HepG2 (cell line): ENCODE measurements at regions not wholly inside any gene's neighbourhood (a gene's known extent, or its start where the extent isn't known, plus 50 kb on each side); places are given as distances from the start of the nearest gene placed in this dataset.

Experiments
- SCMH1 ChIP-seq: sonication (generic); formaldehyde crosslinking; IDR thresholded peaks from 2 replicates; pipeline ENCODE4 v1.9.0; 2021; ENCODE audit warnings: missing genetic modification reagents, mild to moderate bottlenecking, borderline replicate concordance
- SP1 ChIP-seq, 2 experiments: fragments of 450-650 bp in 1 of 2; sonication (generic) in 1 of 2; formaldehyde crosslinking in 1 of 2; IDR thresholded peaks; 2 replicates each; pipeline versions ENCODE4 v1.4.0 to v1.6.1; 2016 to 2020; ENCODE audit warnings: missing genetic modification reagents in 1 of 2
- USF2 ChIP-seq, 2 experiments: sonication (generic) in 1 of 2; formaldehyde crosslinking in 1 of 2; IDR thresholded peaks; 2 replicates each; pipeline versions ENCODE4 v1.5.1 to v1.6.1; 2011 to 2020; ENCODE audit warnings: borderline replicate concordance in 1 of 2, low read depth in 1 of 2, low read length in 1 of 2, mild to moderate bottlenecking in 1 of 2, missing genetic modification reagents in 1 of 2, moderate library complexity in 1 of 2
- ZFP41 ChIP-seq: sonication (generic); formaldehyde crosslinking; IDR thresholded peaks from 2 replicates; pipeline ENCODE4 v1.4.0; 2020; ENCODE audit warnings: mild to moderate bottlenecking, missing genetic modification reagents, borderline replicate concordance
- ZNF577 ChIP-seq: sonication (generic); formaldehyde crosslinking; IDR thresholded peaks from 2 replicates; pipeline ENCODE4 v1.4.0; 2020; ENCODE audit warnings: mild to moderate bottlenecking, low read depth, missing genetic modification reagents, borderline replicate concordance
- ZNF747 ChIP-seq: sonication (generic); formaldehyde crosslinking; IDR thresholded peaks from 2 replicates; pipeline ENCODE4 v1.8.1; 2023; ENCODE audit warnings: missing genetic modification reagents, mild to moderate bottlenecking, borderline replicate concordance
- TF ChIP-seq, protein P1 (sequence below), 2 experiments: IDR thresholded peaks; 2 replicates each; pipeline ENCODE4 v1.6.1; 2011 to 2012; ENCODE audit warnings: low read length in 2 of 2, borderline replicate concordance in 1 of 2, low read depth in 1 of 2, mild to moderate bottlenecking in 1 of 2, moderate library complexity in 1 of 2

DNA sequence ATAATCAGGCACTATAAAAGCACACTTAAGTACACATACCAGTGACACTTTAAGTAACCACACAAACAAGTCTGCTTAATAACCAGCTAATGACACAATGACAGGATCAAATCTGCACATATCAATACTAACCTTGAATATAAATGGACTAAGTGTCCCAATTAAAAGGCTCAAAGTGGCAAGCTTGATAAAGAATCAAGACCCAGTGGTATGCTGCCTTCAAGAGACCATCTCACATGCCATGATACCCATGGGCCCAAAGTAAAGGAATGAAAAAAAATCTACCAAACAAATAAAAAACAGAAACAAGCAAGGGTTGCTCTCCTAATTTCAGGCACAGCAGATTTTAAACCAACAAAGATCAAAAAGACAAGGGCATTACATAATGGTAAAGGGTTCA, 470.4 kb downstream of the TRHDE start:
- no peak for TF ChIP-seq SP1 (IDR thresholded peaks at IDR 0.05)
- no peak for TF ChIP-seq SP1 (CRISPR knock-in tag; IDR thresholded peaks at IDR 0.05)
- TF ChIP-seq SCMH1: no peak
- no peak for TF ChIP-seq ZFP41
- TF ChIP-seq ZNF577 (CRISPR knock-in tag): no peak
- TF ChIP-seq, protein P1, sequence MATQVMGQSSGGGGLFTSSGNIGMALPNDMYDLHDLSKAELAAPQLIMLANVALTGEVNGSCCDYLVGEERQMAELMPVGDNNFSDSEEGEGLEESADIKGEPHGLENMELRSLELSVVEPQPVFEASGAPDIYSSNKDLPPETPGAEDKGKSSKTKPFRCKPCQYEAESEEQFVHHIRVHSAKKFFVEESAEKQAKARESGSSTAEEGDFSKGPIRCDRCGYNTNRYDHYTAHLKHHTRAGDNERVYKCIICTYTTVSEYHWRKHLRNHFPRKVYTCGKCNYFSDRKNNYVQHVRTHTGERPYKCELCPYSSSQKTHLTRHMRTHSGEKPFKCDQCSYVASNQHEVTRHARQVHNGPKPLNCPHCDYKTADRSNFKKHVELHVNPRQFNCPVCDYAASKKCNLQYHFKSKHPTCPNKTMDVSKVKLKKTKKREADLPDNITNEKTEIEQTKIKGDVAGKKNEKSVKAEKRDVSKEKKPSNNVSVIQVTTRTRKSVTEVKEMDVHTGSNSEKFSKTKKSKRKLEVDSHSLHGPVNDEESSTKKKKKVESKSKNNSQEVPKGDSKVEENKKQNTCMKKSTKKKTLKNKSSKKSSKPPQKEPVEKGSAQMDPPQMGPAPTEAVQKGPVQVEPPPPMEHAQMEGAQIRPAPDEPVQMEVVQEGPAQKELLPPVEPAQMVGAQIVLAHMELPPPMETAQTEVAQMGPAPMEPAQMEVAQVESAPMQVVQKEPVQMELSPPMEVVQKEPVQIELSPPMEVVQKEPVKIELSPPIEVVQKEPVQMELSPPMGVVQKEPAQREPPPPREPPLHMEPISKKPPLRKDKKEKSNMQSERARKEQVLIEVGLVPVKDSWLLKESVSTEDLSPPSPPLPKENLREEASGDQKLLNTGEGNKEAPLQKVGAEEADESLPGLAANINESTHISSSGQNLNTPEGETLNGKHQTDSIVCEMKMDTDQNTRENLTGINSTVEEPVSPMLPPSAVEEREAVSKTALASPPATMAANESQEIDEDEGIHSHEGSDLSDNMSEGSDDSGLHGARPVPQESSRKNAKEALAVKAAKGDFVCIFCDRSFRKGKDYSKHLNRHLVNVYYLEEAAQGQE (IDR thresholded peaks at IDR 0.05; ENCODE audit: borderline replicate concordance in 1 of 2, low read depth in 1 of 2, low read length in 2 of 2): no peak
- no peak for TF ChIP-seq USF2 (IDR thresholded peaks at IDR 0.05; ENCODE audit: low read depth, low read length)
- TF ChIP-seq USF2 (CRISPR knock-in tag; IDR thresholded peaks at IDR 0.05; ENCODE audit: borderline replicate concordance): no peak
- no peak for TF ChIP-seq ZNF747 (CRISPR knock-in tag)
